SU-DHL-6 (cell line): ENCODE measurements at regions not wholly inside any gene's neighbourhood (a gene's known extent, or its start where the extent isn't known, plus 50 kb on each side); places are given as distances from the start of the nearest gene placed in this dataset.

Source experiments
- H2AFZ ChIP-seq: fragments of 200-600 bp; sonication (generic); 2 replicates; pipeline ENCODE4 v1.6.1; 2014; ENCODE audit warnings: low read depth, mild to moderate bottlenecking, moderate library complexity, mixed read lengths, antibody characterized with exemption, low read length; ENCODE audit not compliant: severe bottlenecking
- H3F3A ChIP-seq: fragments of 200-600 bp; shearing (Covaris generic); 2 replicates; pipeline ENCODE4 v1.6.0; 2016; ENCODE audit warnings: antibody characterized with exemption, mild to moderate bottlenecking; ENCODE audit not compliant: insufficient read depth
- H3K27ac ChIP-seq: fragments of 200-600 bp; sonication (generic); 2 replicates; pipeline ENCODE4 v1.5.1; 2016; ENCODE audit warnings: low read depth, mild to moderate bottlenecking, low read length, moderate library complexity, mixed read lengths
- H3K27me3 ChIP-seq: fragments of 200-600 bp; sonication (generic), shearing (Covaris generic); 2 replicates; pipeline ENCODE4 v1.6.0; 2014; ENCODE audit warnings: mild to moderate bottlenecking, low read length
- H3K36me3 ChIP-seq: fragments of 200-600 bp; sonication (generic); 2 replicates; pipeline ENCODE4 v1.6.1; 2014; ENCODE audit warnings: mild to moderate bottlenecking, low read length, mixed read lengths
- H3K4me2 ChIP-seq: fragments of 300-600, 200-600 bp; shearing (Covaris generic), sonication (generic); 2 replicates; pipeline ENCODE4 v1.6.0; 2014; ENCODE audit warnings: low read length, low read depth, mild to moderate bottlenecking; ENCODE audit not compliant: poor library complexity, severe bottlenecking
- H3K4me3 ChIP-seq: fragments of 200-600 bp; sonication (generic); 2 replicates; pipeline ENCODE4 v1.5.1; 2014; ENCODE audit warnings: antibody characterized with exemption, low read length, mild to moderate bottlenecking, mixed read lengths; ENCODE audit not compliant: insufficient read depth, poor library complexity, severe bottlenecking
- H3K79me2 ChIP-seq: fragments of 200-600 bp; sonication (generic); 2 replicates; pipeline ENCODE4 v1.6.1; 2014; ENCODE audit warnings: mild to moderate bottlenecking, low read length, moderate library complexity; ENCODE audit not compliant: insufficient read depth
- H3K9ac ChIP-seq: fragments of 200-600 bp; sonication (generic); 2 replicates; pipeline ENCODE4 v1.7.0; 2014; ENCODE audit warnings: mild to moderate bottlenecking, low read length
- H3K9me2 ChIP-seq: fragments of 200-600 bp; sonication (generic); replicated peaks from 2 replicates; pipeline ENCODE4 v1.6.1; 2014; ENCODE audit warnings: low read length; ENCODE audit not compliant: insufficient read depth
- H3K9me3 ChIP-seq: fragments of 200-600 bp; sonication (generic); 2 replicates; pipeline ENCODE4 v1.6.1; 2014; ENCODE audit warnings: low read length, mixed read lengths; ENCODE audit not compliant: insufficient read depth
- H4K20me1 ChIP-seq: fragments of 200-600 bp; sonication (generic); 2 replicates; pipeline ENCODE4 v1.6.1; 2014; ENCODE audit warnings: low read depth, mild to moderate bottlenecking, antibody characterized with exemption, low read length, moderate library complexity, mixed read lengths
- EZH2phosphoT487 ChIP-seq: fragments of 200-600 bp; sonication (generic), shearing (Covaris generic); conservative IDR thresholded peaks from 2 replicates; pipeline ENCODE4 v1.6.1; 2018; ENCODE audit warnings: mild to moderate bottlenecking, antibody characterized with exemption, low read length, moderate library complexity, mixed read lengths
- TF ChIP-seq, protein P1 (sequence below): fragments of 200-600 bp; sonication (generic); IDR thresholded peaks from one replicate; pipeline ENCODE4 v1.5.1; 2017; ENCODE audit warnings: antibody characterized with exemption, mild to moderate bottlenecking, low read length, moderate library complexity; ENCODE audit not compliant: insufficient read depth, poor library complexity, severe bottlenecking

DNA sequence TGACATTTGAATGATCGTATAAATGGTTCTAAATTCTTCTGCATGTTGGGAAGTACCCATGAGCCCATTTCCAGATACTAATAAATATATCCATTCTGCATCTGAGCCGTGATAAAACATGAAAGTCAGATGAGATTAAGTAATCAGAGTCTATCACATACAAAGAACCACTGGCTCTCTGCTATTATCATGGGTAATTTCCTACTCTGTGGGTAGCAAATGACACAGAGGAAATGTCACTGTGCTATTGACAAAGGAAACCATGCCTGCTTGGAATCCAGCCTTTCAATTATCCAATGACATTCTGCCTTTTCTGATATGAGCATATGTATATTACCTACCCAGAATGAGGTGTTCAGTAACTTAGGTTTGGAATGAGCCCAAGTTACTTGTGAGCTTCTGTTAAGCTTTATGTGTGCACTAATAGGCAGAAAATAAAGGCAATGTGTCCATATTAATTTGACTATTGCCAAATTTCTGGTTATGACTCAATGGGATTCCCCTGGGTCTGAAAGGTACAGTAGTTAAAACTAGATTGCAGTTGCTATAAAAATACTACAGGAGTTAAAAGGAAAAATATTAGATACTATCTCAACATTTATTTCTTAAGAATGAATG lies 238.7 kb upstream of the KCNIP4 start:
- Histone ChIP-seq H3K9ac (no peak overlapping the region), H2AFZ (no peak overlapping the region), H3K4me3 (no peak overlapping the region), H3K4me2 (no peak overlapping the region), H3K27ac (no peak overlapping the region), H3K9me3 (no peaks in the 10 kb centered on the region), H3K9me2 (no peaks in the 10 kb centered on the region), H4K20me1 (no peaks in the 10 kb centered on the region), H3K27me3 (no peaks in the 10 kb centered on the region), H3K36me3 (no peaks in the 10 kb centered on the region), H3F3A (no peaks in the 10 kb centered on the region), H3K79me2 (no peaks in the 10 kb centered on the region)
- TF ChIP-seq EZH2phosphoT487 = no peak
- TF ChIP-seq, protein P1, sequence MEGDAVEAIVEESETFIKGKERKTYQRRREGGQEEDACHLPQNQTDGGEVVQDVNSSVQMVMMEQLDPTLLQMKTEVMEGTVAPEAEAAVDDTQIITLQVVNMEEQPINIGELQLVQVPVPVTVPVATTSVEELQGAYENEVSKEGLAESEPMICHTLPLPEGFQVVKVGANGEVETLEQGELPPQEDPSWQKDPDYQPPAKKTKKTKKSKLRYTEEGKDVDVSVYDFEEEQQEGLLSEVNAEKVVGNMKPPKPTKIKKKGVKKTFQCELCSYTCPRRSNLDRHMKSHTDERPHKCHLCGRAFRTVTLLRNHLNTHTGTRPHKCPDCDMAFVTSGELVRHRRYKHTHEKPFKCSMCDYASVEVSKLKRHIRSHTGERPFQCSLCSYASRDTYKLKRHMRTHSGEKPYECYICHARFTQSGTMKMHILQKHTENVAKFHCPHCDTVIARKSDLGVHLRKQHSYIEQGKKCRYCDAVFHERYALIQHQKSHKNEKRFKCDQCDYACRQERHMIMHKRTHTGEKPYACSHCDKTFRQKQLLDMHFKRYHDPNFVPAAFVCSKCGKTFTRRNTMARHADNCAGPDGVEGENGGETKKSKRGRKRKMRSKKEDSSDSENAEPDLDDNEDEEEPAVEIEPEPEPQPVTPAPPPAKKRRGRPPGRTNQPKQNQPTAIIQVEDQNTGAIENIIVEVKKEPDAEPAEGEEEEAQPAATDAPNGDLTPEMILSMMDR = no peak

DNA sequence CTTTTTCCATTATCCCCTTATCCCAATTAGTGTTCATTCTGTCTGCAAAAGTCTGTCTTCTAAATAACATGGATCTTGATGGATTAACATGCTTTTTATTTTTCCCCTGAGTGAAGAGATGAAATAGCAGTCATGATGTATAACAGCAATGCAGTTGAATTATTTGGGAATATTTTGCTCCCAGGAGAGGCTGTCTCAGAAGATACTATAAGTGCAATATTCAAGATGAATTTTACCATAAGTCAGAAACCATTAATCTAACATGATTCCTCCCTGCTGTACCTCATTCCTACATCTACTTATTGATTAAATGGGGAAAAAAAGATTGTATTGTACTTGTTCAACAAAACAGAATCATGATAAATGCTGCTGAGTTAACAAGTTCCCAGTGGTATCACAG lies 233.2 kb upstream of the KCNIP4 start:
- no peak for TF ChIP-seq EZH2phosphoT487
- TF ChIP-seq, protein P1 = no peak
- no peaks in the 10 kb centered on the region for H3K36me3 ChIP-seq
- H3K9me3 ChIP-seq = no peaks in the 10 kb centered on the region
- H3K9ac ChIP-seq = no peak overlapping the region
- H3K4me3 ChIP-seq = no peak overlapping the region
- H3K9me2 ChIP-seq = no peaks in the 10 kb centered on the region
- H3K27ac ChIP-seq = no peak overlapping the region
- H3K27me3 ChIP-seq = no peaks in the 10 kb centered on the region
- H3K4me2 ChIP-seq = no peak overlapping the region
- H3F3A ChIP-seq = no peaks in the 10 kb centered on the region
- no peaks in the 10 kb centered on the region for H3K79me2 ChIP-seq
- H4K20me1 ChIP-seq = no peaks in the 10 kb centered on the region
- H2AFZ ChIP-seq = no peak overlapping the region

DNA sequence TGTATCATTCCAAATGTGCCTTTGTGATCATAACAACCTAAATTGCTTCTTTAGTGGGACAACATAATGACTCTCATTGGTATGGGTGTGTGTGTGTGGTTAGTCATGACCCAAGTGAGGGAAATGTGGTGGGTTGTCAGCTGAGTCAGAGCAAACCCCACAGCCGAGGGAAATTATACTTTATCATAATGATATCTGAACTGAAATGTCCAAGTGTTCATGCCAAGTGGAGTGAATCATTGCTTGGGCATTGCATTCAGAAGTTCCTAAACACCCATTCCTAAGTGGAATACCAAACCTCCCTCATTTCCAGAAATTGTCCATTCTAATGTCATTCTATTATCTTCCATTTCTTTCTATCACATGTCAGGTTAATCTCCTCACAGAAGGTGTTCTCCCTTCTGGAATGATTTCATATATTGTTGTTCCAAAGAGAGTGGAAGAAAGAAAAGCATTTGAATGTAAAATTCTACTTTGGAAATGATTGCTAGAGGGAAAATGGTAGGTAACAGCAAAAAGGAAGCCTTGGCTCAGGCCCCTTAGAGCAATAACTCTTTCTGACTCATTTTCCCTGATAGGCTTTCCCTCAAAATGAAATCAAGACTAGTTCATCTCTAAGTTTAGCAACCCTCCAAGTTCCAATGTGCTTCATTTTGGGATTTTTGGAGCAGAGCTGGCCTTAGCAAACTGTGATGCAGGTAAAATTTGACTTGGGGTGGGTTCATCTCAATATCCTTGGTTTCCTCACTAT lies 230.7 kb upstream of the KCNIP4 start:
- Histone ChIP-seq H3K4me3 (no peak overlapping the region), H3K36me3 (no peaks in the 10 kb centered on the region), H3K27me3 (no peaks in the 10 kb centered on the region), H3K9me2 (no peaks in the 10 kb centered on the region), H3K4me2 (no peak overlapping the region), H3K79me2 (no peaks in the 10 kb centered on the region), H3K9ac (no peak overlapping the region), H4K20me1 (no peaks in the 10 kb centered on the region), H3K27ac (no peak overlapping the region), H3K9me3 (no peaks in the 10 kb centered on the region), H3F3A (no peaks in the 10 kb centered on the region), H2AFZ (no peak overlapping the region)
- no peak for TF ChIP-seq EZH2phosphoT487
- TF ChIP-seq, protein P1 = no peak
